Lung (tissue), 11 donors: ENCODE measurements at regions not wholly inside any gene's neighbourhood (a gene's known extent, or its start where the extent isn't known, plus 50 kb on each side); places are given as distances from the start of the nearest gene placed in this dataset.

Experiments used
- ATAC-seq: fragments of 200-7000 bp; cut with Tn5 transposase; one replicate; pipeline ENCODE4 v1.9.1; 2020; ENCODE audit warnings: moderate number of reproducible peaks; ENCODE audit not compliant: insufficient read depth, low FRiP score
- DNase-seq, 3 donors: peaks; one replicate each; pipeline ENCODE4 v3.0.0-alpha.2; 2013 to 2017
- H3K27ac ChIP-seq, 2 donors: one replicate each; pipeline ENCODE4 v1.5.1; 2013; ENCODE audit warnings: mild to moderate bottlenecking in 2 of 2, moderate library complexity in 2 of 2, control low read depth in 1 of 2, inconsistent platforms in 1 of 2, low read depth in 1 of 2, low read length in 1 of 2
- H3K27me3 ChIP-seq, 3 donors: one replicate each; pipeline ENCODE4 v1.5.1; 2013; ENCODE audit warnings: low read length in 2 of 3; ENCODE audit not compliant: control insufficient read depth in 3 of 3, insufficient read depth in 3 of 3
- H3K36me3 ChIP-seq, 4 donors: one replicate each; pipeline ENCODE4 v1.5.1; 2013; ENCODE audit warnings: low read length in 4 of 4, mild to moderate bottlenecking in 1 of 4, moderate library complexity in 1 of 4; ENCODE audit not compliant: control insufficient read depth in 4 of 4, insufficient read depth in 4 of 4
- H3K4me1 ChIP-seq, 5 donors: one replicate each; pipeline ENCODE4 v1.5.1; 2013; ENCODE audit warnings: low read length in 5 of 5, mild to moderate bottlenecking in 2 of 5, moderate library complexity in 1 of 5; ENCODE audit not compliant: control insufficient read depth in 5 of 5, insufficient read depth in 5 of 5
- H3K4me3 ChIP-seq: one replicate; pipeline ENCODE4 v1.5.1; 2013; ENCODE audit warnings: mild to moderate bottlenecking, control low read depth, moderate library complexity
- H3K9ac ChIP-seq, 2 donors: one replicate each; pipeline ENCODE4 v1.5.1; 2013; ENCODE audit warnings: low read length in 2 of 2, control low read depth in 1 of 2; ENCODE audit not compliant: insufficient read depth in 1 of 2
- H3K9me3 ChIP-seq, 4 donors: one replicate each; pipeline ENCODE4 v1.5.1; 2013; ENCODE audit warnings: low read length in 3 of 4, mild to moderate bottlenecking in 1 of 4, moderate library complexity in 1 of 4; ENCODE audit not compliant: control insufficient read depth in 4 of 4, insufficient read depth in 3 of 4
- CTCF ChIP-seq: IDR thresholded peaks from 2 replicates; pipeline ENCODE4 v1.5.1; 2012; ENCODE audit warnings: mild to moderate bottlenecking; ENCODE audit errors: control extremely low read depth, extremely low read depth
- WGBS, 2 donors: extraction: QIAGEN DNeasy Blood & Tissue Kit; methylation state at CpG; one replicate each; pipeline ENCODE4 v1.1.7; 2013; 5-methylcytosine and 5-hydroxymethylcytosine counted together
- donor health status: control.
- donor health status: control.
- donor health status: Bipolar disorder and iron deficiency.
- donor health status: healthy.
- donor health status: DM: yes; HTN: yes; CAD: no.

DNA sequence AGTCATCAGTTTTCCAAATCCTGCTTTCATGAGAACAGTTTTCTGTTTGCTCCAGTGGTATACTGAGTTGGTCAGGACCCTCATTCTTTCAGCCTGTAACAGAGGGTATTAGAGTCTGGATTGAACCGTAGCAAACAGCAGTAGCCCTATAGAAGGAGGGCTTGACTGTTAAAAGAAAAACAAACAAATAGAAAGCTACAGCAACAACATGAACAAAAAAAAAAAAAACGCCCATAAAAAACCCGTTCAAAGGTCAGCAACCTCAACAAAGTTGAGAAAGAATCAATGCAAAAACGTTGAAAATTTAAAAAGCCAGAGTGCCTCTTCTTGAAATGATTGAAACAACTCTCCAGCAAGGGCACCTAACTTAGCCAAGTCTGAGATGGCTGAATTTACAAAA, 64.7 kb upstream of the UGT2B10 start:
- H3K9ac ChIP-seq, result no peak overlapping the region

GRCh38 chr4:68765876-68766275, 49.9 kb upstream of the UGT2B10 start:
- Histone ChIP-seq H3K9me3 (no peaks in the 10 kb centered on the region), H3K36me3 (no peaks in the 10 kb centered on the region), H3K27me3 (no peaks in the 10 kb centered on the region), H3K27ac (no peak overlapping the region), H3K9ac (no peak overlapping the region), H3K4me1 (no peaks in the 10 kb centered on the region), H3K4me3 (no peak overlapping the region)
- TF ChIP-seq CTCF, result no peak
- WGBS, 2 donors, result 91 to 97% methylated on average over 3 of the region's 3 CpGs
- DNase-seq (no peak), ATAC-seq (no peak)

More for the DNA sequence above, 64.7 kb upstream of the UGT2B10 start:
- Histone ChIP-seq H3K4me3 (no peak overlapping the region), H3K9me3 (peaks cover 0 to 2% (median 0%) of the 10 kb centered on the region in 4 donors), H3K27ac (no peak overlapping the region), H3K36me3 (no peaks in the 10 kb centered on the region), H3K27me3 (no peaks in the 10 kb centered on the region), H3K4me1 (peaks cover 0 to 3% (median 0%) of the 10 kb centered on the region in 5 donors)
- DNase-seq, result no peak
- ATAC-seq, result no peak
- TF ChIP-seq CTCF, result no peak
- 53 to 58% methylated on average over 4 of the region's 4 CpGs for WGBS, 2 donors
